PC-3 (cell line): ENCODE measurements at regions not wholly inside any gene's neighbourhood (a gene's known extent, or its start where the extent isn't known, plus 50 kb on each side); places are given as distances from the start of the nearest gene placed in this dataset.
"Not testable (repeated sequence)": the region's sequence is repeated elsewhere in the genome, so short reads cannot be mapped to it uniquely, and the experiment has no call there.

Experiments used
- ATAC-seq: fragments of 200-7000 bp; cut with Tn5 transposase; 2 replicates; pipeline ENCODE4 v1.9.1; 2020; ENCODE audit warnings: mild to moderate bottlenecking, moderate library complexity
- BruUV-seq: library from RNA; stranded (reverse); fragments of 400-500 nt; replicated peaks from 2 replicates; lab custom pipeline; 2021; lab: Mats Ljungman, UMichigan
- CTCF ChIA-PET: fragments of 300-600 bp; sonication (Branson Sonifier 250); formaldehyde crosslinking; loops from one replicate; lab custom pipeline; 2022; ENCODE audit warnings: antibody characterized with exemption; lab: Charles Lee
- POLR2A ChIA-PET: fragments of 300-600 bp; sonication (Branson Sonifier 250); formaldehyde crosslinking; loops from one replicate; lab custom pipeline; 2022; ENCODE audit warnings: antibody characterized with exemption; ENCODE audit not compliant: unreplicated experiment; lab: Charles Lee
- DNase-seq: peaks from one replicate; pipeline ENCODE4 v3.0.0-alpha.2; 2015
- H2AFZ ChIP-seq: fragments of 300-600 bp; sonication (generic); 2 replicates; pipeline ENCODE4 v1.6.0; 2016; ENCODE audit warnings: antibody characterized with exemption, low read length
- H3F3A ChIP-seq: fragments of 300-600 bp; sonication (generic); one replicate; pipeline ENCODE4 v1.6.0; 2017; ENCODE audit warnings: antibody characterized with exemption, low read length, control low read depth, mild to moderate bottlenecking; ENCODE audit not compliant: unreplicated experiment
- H3K27ac ChIP-seq: fragments of 300-600 bp; sonication (generic); 2 replicates; pipeline ENCODE4 v1.5.1; 2016; ENCODE audit warnings: mild to moderate bottlenecking, low read length
- H3K27me3 ChIP-seq: fragments of 300-600 bp; sonication (generic); 2 replicates; pipeline ENCODE4 v1.6.1; 2016; ENCODE audit warnings: low read length, mixed read lengths
- H3K36me3 ChIP-seq: fragments of 300-600 bp; sonication (generic); 2 replicates; pipeline ENCODE4 v1.6.1; 2016; ENCODE audit warnings: low read depth, mixed run types, low read length, mixed read lengths
- H3K4me1 ChIP-seq: fragments of 300-600 bp; sonication (generic); 2 replicates; pipeline ENCODE4 v1.5.1; 2016; ENCODE audit warnings: low read length; ENCODE audit not compliant: insufficient read depth
- H3K4me2 ChIP-seq: fragments of 300-600 bp; sonication (generic); 2 replicates; pipeline ENCODE4 v1.6.0; 2016; ENCODE audit warnings: low read length
- H3K4me3 ChIP-seq: fragments of 300-600 bp; sonication (generic); 2 replicates; pipeline ENCODE4 v1.5.1; 2016; ENCODE audit warnings: mild to moderate bottlenecking, low read length, mixed read lengths
- H3K79me2 ChIP-seq: fragments of 300-600 bp; sonication (generic); 2 replicates; pipeline ENCODE4 v1.6.1; 2017; ENCODE audit warnings: low read length, mixed read lengths
- H3K9ac ChIP-seq: fragments of 300-600 bp; sonication (generic); 2 replicates; pipeline ENCODE4 v1.6.0; 2016; ENCODE audit warnings: mild to moderate bottlenecking, low read length
- H3K9me2 ChIP-seq: fragments of 300-600 bp; sonication (generic); replicated peaks from 2 replicates; pipeline ENCODE4 v1.6.1; 2016; ENCODE audit warnings: mixed run types, low read length, mixed read lengths
- H3K9me3 ChIP-seq: fragments of 300-600 bp; sonication (generic); 2 replicates; pipeline ENCODE4 v1.6.1; 2016; ENCODE audit warnings: low read length, mixed read lengths
- H4K20me1 ChIP-seq: fragments of 300-600 bp; sonication (generic); 2 replicates; pipeline ENCODE4 v1.6.1; 2016; ENCODE audit warnings: low read length, mixed read lengths
- CTCF ChIP-seq: fragments of 300-600 bp; sonication (generic); conservative IDR thresholded peaks from 2 replicates; pipeline ENCODE4 v1.5.1; 2017; ENCODE audit warnings: antibody characterized with exemption, low read depth, mild to moderate bottlenecking, low read length
- EZH2 ChIP-seq: fragments of 300-600 bp; sonication (generic); IDR thresholded peaks from one replicate; pipeline ENCODE4 v1.6.1; 2017; ENCODE audit warnings: antibody characterized with exemption, mild to moderate bottlenecking, low read length; ENCODE audit not compliant: unreplicated experiment
- EZH2phosphoT487 ChIP-seq: fragments of 300-600 bp; sonication (generic); IDR thresholded peaks from 2 replicates; pipeline ENCODE4 v1.6.1; 2018; ENCODE audit warnings: mild to moderate bottlenecking, antibody characterized with exemption, low read length, borderline replicate concordance
- intact Hi-C: fragments of 100-400 bp; cut with micrococcal nuclease; formaldehyde crosslinking; loops from 2 replicates; pipeline ENCODE4 v1.9.0; 2023

GRCh38 chr14:50028458-50028857, 87.9 kb downstream of the VCPKMT start:
- H3K4me1 ChIP-seq = peaks cover 17% of the 10 kb centered on the region
- H3K27me3 ChIP-seq = no peaks in the 10 kb centered on the region
- H3K9me3 ChIP-seq = peaks cover 7% of the 10 kb centered on the region; the same call in 1 of the 2 replicates
- H4K20me1 ChIP-seq = no peaks in the 10 kb centered on the region
- ChIA-PET CTCF (no interaction called here), POLR2A (no interaction called here)
- no peak overlapping the region for H3K9ac ChIP-seq
- ATAC-seq = no peak
- H3K9me2 ChIP-seq = no peaks in the 10 kb centered on the region
- no peak overlapping the region for H3K4me2 ChIP-seq
- H3K79me2 ChIP-seq = no peaks in the 10 kb centered on the region
- peaks cover 3% of the 10 kb centered on the region; the same call in 1 of the 2 replicates for H3K36me3 ChIP-seq
- H3K4me3 ChIP-seq = no peak overlapping the region
- H2AFZ ChIP-seq = no peak overlapping the region
- TF ChIP-seq CTCF (no peak), EZH2 (no peak)
- no peak for DNase-seq
- intact Hi-C loops = no loop called here
- peaks cover 10% of the 10 kb centered on the region for H3F3A ChIP-seq
- no peak overlapping the region for H3K27ac ChIP-seq
- no TSS peak for BruUV-seq

- no peak for TF ChIP-seq CTCF
- TF ChIP-seq EZH2 = no peak
- TF ChIP-seq EZH2phosphoT487 = no peak
- intact Hi-C loops = no loop called here
- H4K20me1 ChIP-seq = no peaks in the 10 kb centered on the region
- H3K27me3 ChIP-seq = no peaks in the 10 kb centered on the region
- no peak overlapping the region for H3K27ac ChIP-seq
- 0 out of 2 replicates have a peak, but pooled peaks cover 1% of the 10 kb centered on the region for H3K4me1 ChIP-seq
- BruUV-seq = no TSS peak
- no peak overlapping the region for H3K4me3 ChIP-seq
- H3K4me2 ChIP-seq = no peak overlapping the region
- peaks cover 3% of the 10 kb centered on the region; the same call in 1 of the 2 replicates for H3K36me3 ChIP-seq
- H3K79me2 ChIP-seq = no peaks in the 10 kb centered on the region
- ChIA-PET CTCF (no interaction called here), POLR2A (no interaction called here)
- ATAC-seq (no peak), DNase-seq (no peak)
- H3K9ac ChIP-seq = no peak overlapping the region
- no peaks in the 10 kb centered on the region for H3F3A ChIP-seq
- H3K9me3 ChIP-seq = peaks cover 7% of the 10 kb centered on the region; the same call in 1 of the 2 replicates
- no peaks in the 10 kb centered on the region for H3K9me2 ChIP-seq
- H2AFZ ChIP-seq = no peak overlapping the region
Measured at GRCh38 chr14:50030036-50030435, 86.3 kb downstream of the VCPKMT start.

- H4K20me1 ChIP-seq, H3K9me2 ChIP-seq, H3F3A ChIP-seq, intact Hi-C loops, CTCF ChIA-PET, POLR2A ChIA-PET, H3K36me3 ChIP-seq, DNase-seq, H3K4me2 ChIP-seq, H3K9me3 ChIP-seq, ATAC-seq, H3K27me3 ChIP-seq, H3K4me3 ChIP-seq, H3K79me2 ChIP-seq, H2AFZ ChIP-seq, H3K27ac ChIP-seq, BruUV-seq, H3K4me1 ChIP-seq, H3K9ac ChIP-seq: not testable (repeated sequence)
Measured at GRCh38 chr14:50030911-50031310, 85.5 kb downstream of the VCPKMT start.
